Transverse colon (tissue), 4 donors: ENCODE measurements at regions not wholly inside any gene's neighbourhood (a gene's known extent, or its start where the extent isn't known, plus 50 kb on each side); places are given as distances from the start of the nearest gene placed in this dataset.

Experiments used
- DNase-seq: peaks from one replicate; pipeline ENCODE4 v3.0.0-alpha.2; 2019
- H3K27ac ChIP-seq, 4 donors: fragments of 200-600 bp; sonication (generic); 2 replicates each; pipeline ENCODE4 v1.5.1; 2016 to 2018; ENCODE audit warnings: inconsistent platforms in 4 of 4
- H3K27me3 ChIP-seq: fragments of 200-600 bp; sonication (generic); 2 replicates; pipeline ENCODE4 v1.5.1; 2017; ENCODE audit warnings: inconsistent platforms
- H3K36me3 ChIP-seq, 4 donors: fragments of 200-600 bp; sonication (generic); 2 replicates each; pipeline ENCODE4 v1.5.1; 2017 to 2019; ENCODE audit warnings: inconsistent platforms in 4 of 4
- H3K4me1 ChIP-seq, 4 donors: fragments of 200-600 bp; sonication (generic); 2 replicates each; pipeline ENCODE4 v1.5.1; 2017 to 2020; ENCODE audit warnings: inconsistent platforms in 4 of 4
- H3K4me3 ChIP-seq, 4 donors: fragments of 200-600 bp; sonication (generic); 1 replicate in 1 of 4; 2 replicates in 3 of 4; pipeline versions ENCODE4 v1.5.1 to v1.6.1; 2017 to 2019; ENCODE audit warnings: inconsistent platforms in 4 of 4
- H3K9me3 ChIP-seq, 2 donors: fragments of 200-600 bp; sonication (generic); 2 replicates each; pipeline ENCODE4 v1.5.1; 2017 to 2019; ENCODE audit warnings: inconsistent platforms in 2 of 2
- EP300 ChIP-seq: sonication (generic); formaldehyde crosslinking; IDR thresholded peaks from one replicate; pipeline ENCODE4 v1.6.1; 2017; ENCODE audit warnings: antibody characterized with exemption, low read depth
- POLR2A ChIP-seq: fragments of 450-650 bp; IDR thresholded peaks from one replicate; pipeline ENCODE4 v1.6.1; 2016; ENCODE audit warnings: antibody characterized with exemption, mild to moderate bottlenecking, moderate library complexity
- POLR2AphosphoS5 ChIP-seq, 3 donors: sonication (generic); formaldehyde crosslinking; IDR thresholded peaks; one replicate each; pipeline ENCODE4 v1.6.1; 2016; ENCODE audit warnings: antibody characterized with exemption in 3 of 3
- WGBS, 2 donors: methylation state at CpG; one replicate each; pipeline ENCODE4 v1.1.5; 2018; ENCODE audit warnings: low coverage in 1 of 2; 5-methylcytosine and 5-hydroxymethylcytosine counted together
- in situ Hi-C, 4 donors: fragments of 200-750 bp; cut with MboI; loops; one replicate each; pipeline versions ENCODE4 v1.15.0 to v1.15.1; 2017; ENCODE audit warnings: low sequenced_read_pairs in 3 of 4, low pct_ligation_motif_present in 1 of 4, low pct_unique_long_range_greater_than_20kb in 1 of 4
- intact Hi-C: fragments of 100-400 bp; cut with DNase I; formaldehyde crosslinking; loops from one replicate; pipeline ENCODE4 v1.15.1; 2023; ENCODE audit warnings: low total_unique reads
- TF ChIP-seq, protein P1 (sequence below), 5 experiments: fragments of 200-600 bp in 3 of 5; fragments of 450-650 bp in 2 of 5; sonication (generic) in 3 of 5; IDR thresholded peaks; 1 replicate in 2 of 5; 2 replicates in 3 of 5; pipeline ENCODE4 v1.5.1; 2016 to 2017; ENCODE audit warnings: antibody characterized with exemption in 5 of 5, inconsistent platforms in 3 of 5, mild to moderate bottlenecking in 2 of 5, moderate library complexity in 1 of 5

DNA sequence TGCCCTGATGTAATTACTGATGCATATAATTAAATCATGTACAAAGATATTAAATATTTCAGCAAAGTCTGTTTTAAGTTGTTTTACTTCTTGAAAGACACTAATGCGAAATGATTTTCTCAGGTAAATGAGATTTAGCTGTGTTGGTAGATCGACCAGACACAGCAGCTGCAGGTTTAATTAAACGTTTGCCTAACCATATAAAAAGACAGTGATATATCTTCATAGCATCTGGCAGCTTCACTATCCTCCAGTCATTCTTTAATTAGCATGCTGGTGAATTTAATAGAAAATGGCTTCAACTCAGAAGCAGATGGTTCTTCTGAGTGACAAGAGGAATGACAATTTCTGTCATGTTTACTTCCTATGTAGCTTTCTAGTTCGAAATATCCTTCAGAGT is 69.3 kb downstream of the NHLRC3 start:
- no peaks in the 10 kb centered on the region for H3K36me3 ChIP-seq
- intact Hi-C loops, result no loop called here
- H3K27ac ChIP-seq, result no peak overlapping the region
- H3K27me3 ChIP-seq, result peaks cover 9% of the 10 kb centered on the region
- H3K9me3 ChIP-seq, result no peaks in the 10 kb centered on the region
- 65 to 71% methylated on average over 4 of the region's 4 CpGs for WGBS, 2 donors
- H3K4me1 ChIP-seq, result no peaks in the 10 kb centered on the region
- no peak overlapping the region for H3K4me3 ChIP-seq
- in situ Hi-C loops, result no loop called here
- no peak for DNase-seq
- TF ChIP-seq POLR2AphosphoS5 (IDR thresholded peaks at IDR 0.05), result no peak
- no peak for TF ChIP-seq POLR2A
- no peak for TF ChIP-seq EP300
- TF ChIP-seq, protein P1, sequence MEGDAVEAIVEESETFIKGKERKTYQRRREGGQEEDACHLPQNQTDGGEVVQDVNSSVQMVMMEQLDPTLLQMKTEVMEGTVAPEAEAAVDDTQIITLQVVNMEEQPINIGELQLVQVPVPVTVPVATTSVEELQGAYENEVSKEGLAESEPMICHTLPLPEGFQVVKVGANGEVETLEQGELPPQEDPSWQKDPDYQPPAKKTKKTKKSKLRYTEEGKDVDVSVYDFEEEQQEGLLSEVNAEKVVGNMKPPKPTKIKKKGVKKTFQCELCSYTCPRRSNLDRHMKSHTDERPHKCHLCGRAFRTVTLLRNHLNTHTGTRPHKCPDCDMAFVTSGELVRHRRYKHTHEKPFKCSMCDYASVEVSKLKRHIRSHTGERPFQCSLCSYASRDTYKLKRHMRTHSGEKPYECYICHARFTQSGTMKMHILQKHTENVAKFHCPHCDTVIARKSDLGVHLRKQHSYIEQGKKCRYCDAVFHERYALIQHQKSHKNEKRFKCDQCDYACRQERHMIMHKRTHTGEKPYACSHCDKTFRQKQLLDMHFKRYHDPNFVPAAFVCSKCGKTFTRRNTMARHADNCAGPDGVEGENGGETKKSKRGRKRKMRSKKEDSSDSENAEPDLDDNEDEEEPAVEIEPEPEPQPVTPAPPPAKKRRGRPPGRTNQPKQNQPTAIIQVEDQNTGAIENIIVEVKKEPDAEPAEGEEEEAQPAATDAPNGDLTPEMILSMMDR (IDR thresholded peaks at IDR 0.05), result no peak

DNA sequence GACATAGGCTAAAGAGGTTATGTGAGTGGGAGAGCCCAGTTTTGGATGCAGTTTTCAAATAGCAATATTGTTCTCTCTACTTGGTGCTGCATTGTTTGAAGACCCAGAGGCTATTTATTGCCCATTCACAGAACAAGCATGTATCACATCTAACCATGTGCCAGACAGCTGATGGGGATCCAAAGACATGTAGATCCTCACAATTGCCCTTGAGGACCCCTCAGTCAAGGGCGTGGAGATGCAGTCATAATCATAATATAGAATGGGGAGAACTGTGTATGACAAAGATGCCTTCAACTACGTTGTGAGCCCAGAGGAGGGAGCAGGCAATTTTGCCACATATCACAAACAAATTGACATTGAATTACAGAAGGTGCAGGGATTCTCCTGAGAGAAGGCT is 70.5 kb downstream of the NHLRC3 start:
- WGBS, 2 donors, result 49% methylated on average over 2 of the region's 2 CpGs; no CpG with 5 or more reads in 1 of the 2 donors

DNA sequence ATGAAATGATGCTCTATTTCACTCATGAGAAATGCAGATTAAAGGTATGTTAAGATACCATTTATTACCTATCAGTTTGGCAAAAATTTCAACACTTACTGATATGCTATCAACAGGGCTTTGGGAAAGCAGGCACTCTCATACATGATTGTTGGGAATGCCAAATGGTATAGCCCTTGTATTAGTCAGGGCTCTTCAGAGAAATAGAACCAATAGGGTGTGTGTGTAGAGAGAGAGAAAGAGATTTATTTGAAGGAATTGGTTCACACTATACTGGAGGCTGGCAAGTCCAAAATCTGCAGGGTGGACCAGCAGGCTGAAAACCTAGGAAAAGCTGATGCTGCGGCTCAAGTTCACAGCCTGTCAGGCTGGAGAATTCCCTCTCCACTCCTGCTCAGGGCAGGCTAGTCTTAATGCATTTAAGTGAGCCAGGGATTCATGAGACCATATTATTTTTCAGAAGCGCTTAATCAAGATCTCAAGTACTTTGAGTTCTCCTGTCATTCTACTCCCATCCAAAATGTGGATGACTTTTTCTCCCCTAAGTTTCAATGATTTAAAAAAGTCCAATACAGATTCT is 72.4 kb downstream of the NHLRC3 start:
- H3K9me3 ChIP-seq, result no peaks in the 10 kb centered on the region

More for the DNA sequence above, 70.5 kb downstream of the NHLRC3 start:
- Histone ChIP-seq H3K4me3 (no peak overlapping the region), H3K4me1 (no peaks in the 10 kb centered on the region), H3K27ac (no peak overlapping the region), H3K27me3 (peaks cover 9% of the 10 kb centered on the region), H3K9me3 (no peaks in the 10 kb centered on the region), H3K36me3 (no peaks in the 10 kb centered on the region)
- in situ Hi-C loops (no loop called here), intact Hi-C loops (no loop called here)
- DNase-seq, result no peak
- no peak for TF ChIP-seq EP300
- no peak for TF ChIP-seq POLR2A
- TF ChIP-seq, protein P1 (IDR thresholded peaks at IDR 0.05), result no peak
- no peak for TF ChIP-seq POLR2AphosphoS5 (IDR thresholded peaks at IDR 0.05)

DNA sequence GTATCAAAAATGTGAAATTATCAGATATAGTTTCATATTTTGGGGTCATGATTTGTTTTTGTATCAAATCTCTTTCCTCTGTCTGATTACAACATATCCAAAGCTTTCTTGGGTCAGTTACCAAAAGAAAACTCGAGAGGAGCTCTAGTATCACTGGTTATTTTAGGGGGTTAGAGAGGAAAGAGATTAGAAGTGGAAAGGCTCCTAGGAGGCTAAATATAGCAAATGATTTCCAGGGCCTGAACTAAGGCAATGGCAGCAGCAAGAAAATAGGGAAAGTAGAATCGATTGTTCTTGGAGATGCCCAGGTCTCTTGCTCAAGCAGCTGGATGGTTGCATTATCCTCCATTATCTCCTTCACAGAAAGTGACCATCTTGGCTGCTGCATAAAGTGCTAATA is 72.9 kb downstream of the NHLRC3 start:
- Histone ChIP-seq H3K4me1 (no peaks in the 10 kb centered on the region), H3K27ac (no peak overlapping the region), H3K36me3 (no peaks in the 10 kb centered on the region), H3K27me3 (peaks cover 9% of the 10 kb centered on the region), H3K9me3 (no peaks in the 10 kb centered on the region), H3K4me3 (no peak overlapping the region)
- 0 to 38% methylated on average over 2 of the region's 2 CpGs for WGBS, 2 donors
- in situ Hi-C loops (no loop called here), intact Hi-C loops (no loop called here)
- DNase-seq, result no peak
- TF ChIP-seq EP300 (no peak), POLR2A (no peak), POLR2AphosphoS5 (IDR thresholded peaks at IDR 0.05) (no peak)
- TF ChIP-seq, protein P1 (IDR thresholded peaks at IDR 0.05), result no peak

More for the DNA sequence above, 72.4 kb downstream of the NHLRC3 start:
- no peak overlapping the region for H3K4me3 ChIP-seq
- H3K27ac ChIP-seq, result no peak overlapping the region
- H3K4me1 ChIP-seq, result no peaks in the 10 kb centered on the region
- no peak for DNase-seq
- TF ChIP-seq EP300 (no peak), POLR2AphosphoS5 (IDR thresholded peaks at IDR 0.05) (no peak)
- H3K36me3 ChIP-seq, result no peaks in the 10 kb centered on the region
- in situ Hi-C loops (no loop called here), intact Hi-C loops (no loop called here)
- 91 to 100% methylated on average over 2 of the region's 2 CpGs for WGBS, 2 donors
- H3K27me3 ChIP-seq, result peaks cover 9% of the 10 kb centered on the region

DNA sequence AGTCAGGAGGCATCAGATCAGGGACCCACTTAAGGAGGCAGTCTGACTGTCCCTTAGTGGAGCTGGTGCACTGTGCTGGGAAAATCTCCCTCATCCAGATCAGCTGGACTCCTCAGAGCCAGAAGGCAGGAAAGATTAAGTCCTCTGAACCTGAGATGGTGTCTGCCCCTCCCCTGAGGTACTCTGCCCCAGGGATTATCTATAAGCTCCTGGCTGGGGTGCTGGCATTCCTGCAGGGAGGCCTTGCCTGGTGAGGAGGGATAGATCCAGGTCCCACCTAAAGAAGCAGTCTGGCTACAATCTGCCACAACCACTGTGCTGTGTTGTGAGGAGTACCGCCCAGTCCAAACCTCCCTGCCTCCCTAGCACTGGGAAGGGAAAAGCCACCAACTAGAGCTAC is 81.2 kb downstream of the NHLRC3 start:
- no peak for TF ChIP-seq EP300
- TF ChIP-seq POLR2A, result no peak
- TF ChIP-seq POLR2AphosphoS5 (IDR thresholded peaks at IDR 0.05), result no peak
- TF ChIP-seq, protein P1 (IDR thresholded peaks at IDR 0.05), result no peak
- intact Hi-C loops (no loop called here), in situ Hi-C loops (no loop called here)
- Histone ChIP-seq H3K36me3 (no peaks in the 10 kb centered on the region), H3K4me3 (no peak overlapping the region), H3K4me1 (no peaks in the 10 kb centered on the region), H3K27ac (no peak overlapping the region), H3K9me3 (no peaks in the 10 kb centered on the region), H3K27me3 (no peaks in the 10 kb centered on the region)
- no peak for DNase-seq
- WGBS, 2 donors, result 83 to 86% methylated on average over 1 of the region's 1 CpG
